Kidney (tissue), 13 donors: ENCODE measurements at regions not wholly inside any gene's neighbourhood (a gene's known extent, or its start where the extent isn't known, plus 50 kb on each side); places are given as distances from the start of the nearest gene placed in this dataset.

Experiments used
- DNase-seq, 5 donors: peaks; one replicate each; pipeline ENCODE4 v3.0.0-alpha.2; 2013 to 2020
- FAIRE-seq: peaks from 2 replicates; lab custom pipeline; 2012; peaks lifted over from hg19 to GRCh38; lab: Jason Lieb, UNC
- H3K27ac ChIP-seq, 2 donors: one replicate each; pipeline ENCODE4 v1.7.0; 2013; ENCODE audit warnings: low read depth in 2 of 2, low read length in 2 of 2, inconsistent platforms in 1 of 2
- H3K27me3 ChIP-seq: one replicate; pipeline ENCODE4 v1.7.1; 2013; ENCODE audit warnings: low read length, inconsistent platforms; ENCODE audit not compliant: control insufficient read depth, insufficient read depth
- H3K36me3 ChIP-seq, 3 donors: one replicate each; pipeline versions ENCODE4 v1.7.0 to v1.7.1; 2013; ENCODE audit warnings: low read length in 3 of 3, control low read depth in 1 of 3, inconsistent platforms in 1 of 3; ENCODE audit not compliant: insufficient read depth in 3 of 3, control insufficient read depth in 2 of 3
- H3K4me1 ChIP-seq, 3 donors: one replicate each; pipeline versions ENCODE4 v1.7.0 to v1.7.1; 2013; ENCODE audit warnings: low read length in 3 of 3, inconsistent platforms in 1 of 3, low read depth in 1 of 3; ENCODE audit not compliant: control insufficient read depth in 2 of 3, insufficient read depth in 2 of 3
- H3K4me3 ChIP-seq, 3 donors: one replicate each; pipeline versions ENCODE4 v1.7.0 to v1.8.1; 2013; ENCODE audit warnings: low read length in 3 of 3, control low read depth in 1 of 3, inconsistent platforms in 1 of 3
- H3K9ac ChIP-seq, 3 donors: one replicate each; pipeline versions ENCODE4 v1.7.0 to v1.7.1; 2013; ENCODE audit warnings: low read length in 3 of 3, control low read depth in 1 of 3, inconsistent platforms in 1 of 3
- H3K9me3 ChIP-seq, 3 donors: one replicate each; pipeline versions ENCODE4 v1.7.0 to v1.7.1; 2013; ENCODE audit warnings: low read length in 3 of 3, control low read depth in 1 of 3, inconsistent platforms in 1 of 3; ENCODE audit not compliant: control insufficient read depth in 2 of 3, insufficient read depth in 1 of 3
- intact Hi-C: fragments of 100-400 bp; cut with DNase I; formaldehyde crosslinking; loops from one replicate; pipeline ENCODE4 v1.11.1; 2022
- TF ChIP-seq, protein P1 (sequence below): IDR thresholded peaks from 3 replicates; pipeline ENCODE4 v1.5.1; 2012; ENCODE audit warnings: mild to moderate bottlenecking, moderate library complexity, borderline replicate concordance; ENCODE audit not compliant: insufficient read depth; ENCODE audit errors: extremely low read depth
- donor health status: control.
- donor health status: control.
- donor health status: control.
- donor health status: control.
- donor health status: control.
- donor health status: DM: yes; HTN: yes; CAD: no.
- donor health status: Normal renal cell carcinoma (clear cell type).

DNA sequence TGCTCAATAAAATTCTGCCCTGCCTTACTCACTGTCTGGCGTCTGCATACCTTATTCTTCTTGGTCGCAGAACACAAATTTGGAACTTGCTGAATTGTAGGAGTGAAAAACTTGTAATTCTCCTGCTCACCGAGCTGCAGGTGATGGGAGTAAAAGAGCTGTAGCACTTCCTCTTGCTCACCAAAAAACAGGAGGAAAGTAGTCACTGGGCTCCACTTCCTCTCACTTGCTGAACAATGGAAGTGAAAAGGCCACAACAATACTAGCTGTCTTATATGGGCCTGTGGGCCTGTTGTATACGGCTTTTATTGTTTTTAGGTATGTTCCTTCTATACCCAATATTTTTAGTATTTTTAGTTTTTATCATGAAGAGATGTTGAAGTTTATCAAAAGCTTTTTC, 978.7 kb downstream of the SLITRK5 start:
- intact Hi-C loops, result no loop called here
- Histone ChIP-seq H3K9me3 (peaks cover 0 to 3% (median 2%) of the 10 kb centered on the region in 3 donors), H3K9ac (no peak overlapping the region), H3K4me3 (no peak overlapping the region), H3K4me1 (no peaks in the 10 kb centered on the region), H3K27me3 (no peaks in the 10 kb centered on the region), H3K36me3 (no peaks in the 10 kb centered on the region), H3K27ac (no peak overlapping the region)
- no peak for FAIRE-seq
- no peak for DNase-seq
- TF ChIP-seq, protein P1, sequence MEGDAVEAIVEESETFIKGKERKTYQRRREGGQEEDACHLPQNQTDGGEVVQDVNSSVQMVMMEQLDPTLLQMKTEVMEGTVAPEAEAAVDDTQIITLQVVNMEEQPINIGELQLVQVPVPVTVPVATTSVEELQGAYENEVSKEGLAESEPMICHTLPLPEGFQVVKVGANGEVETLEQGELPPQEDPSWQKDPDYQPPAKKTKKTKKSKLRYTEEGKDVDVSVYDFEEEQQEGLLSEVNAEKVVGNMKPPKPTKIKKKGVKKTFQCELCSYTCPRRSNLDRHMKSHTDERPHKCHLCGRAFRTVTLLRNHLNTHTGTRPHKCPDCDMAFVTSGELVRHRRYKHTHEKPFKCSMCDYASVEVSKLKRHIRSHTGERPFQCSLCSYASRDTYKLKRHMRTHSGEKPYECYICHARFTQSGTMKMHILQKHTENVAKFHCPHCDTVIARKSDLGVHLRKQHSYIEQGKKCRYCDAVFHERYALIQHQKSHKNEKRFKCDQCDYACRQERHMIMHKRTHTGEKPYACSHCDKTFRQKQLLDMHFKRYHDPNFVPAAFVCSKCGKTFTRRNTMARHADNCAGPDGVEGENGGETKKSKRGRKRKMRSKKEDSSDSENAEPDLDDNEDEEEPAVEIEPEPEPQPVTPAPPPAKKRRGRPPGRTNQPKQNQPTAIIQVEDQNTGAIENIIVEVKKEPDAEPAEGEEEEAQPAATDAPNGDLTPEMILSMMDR, result no peak

DNA sequence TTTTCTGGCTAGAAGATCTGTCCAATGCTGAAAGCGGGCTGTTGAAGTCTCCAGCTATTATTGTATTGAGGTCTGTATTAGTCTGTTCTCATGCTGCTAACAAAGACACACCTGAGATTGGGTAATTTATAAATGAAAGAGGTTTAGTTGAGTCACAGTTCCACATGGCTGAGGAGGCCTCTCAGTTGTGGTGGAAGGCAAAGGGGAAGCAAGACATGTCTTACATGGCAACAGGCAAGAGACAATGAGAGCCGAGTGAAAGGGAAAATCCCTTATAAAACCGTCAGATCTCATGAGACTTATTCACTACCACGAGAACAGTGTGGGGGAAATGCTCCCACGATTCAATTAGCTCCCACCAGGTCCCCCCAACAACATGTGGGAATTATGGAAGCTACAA, 980.4 kb downstream of the SLITRK5 start:
- TF ChIP-seq, protein P1, result no peak
- H3K36me3 ChIP-seq, result no peaks in the 10 kb centered on the region
- H3K9ac ChIP-seq, result no peak overlapping the region
- DNase-seq (no peak), FAIRE-seq (no peak)
- peaks cover 0 to 3% (median 2%) of the 10 kb centered on the region in 3 donors for H3K9me3 ChIP-seq
- intact Hi-C loops, result no loop called here
- H3K4me1 ChIP-seq, result no peaks in the 10 kb centered on the region
- no peak overlapping the region for H3K4me3 ChIP-seq
- no peaks in the 10 kb centered on the region for H3K27me3 ChIP-seq
- no peak overlapping the region for H3K27ac ChIP-seq

DNA sequence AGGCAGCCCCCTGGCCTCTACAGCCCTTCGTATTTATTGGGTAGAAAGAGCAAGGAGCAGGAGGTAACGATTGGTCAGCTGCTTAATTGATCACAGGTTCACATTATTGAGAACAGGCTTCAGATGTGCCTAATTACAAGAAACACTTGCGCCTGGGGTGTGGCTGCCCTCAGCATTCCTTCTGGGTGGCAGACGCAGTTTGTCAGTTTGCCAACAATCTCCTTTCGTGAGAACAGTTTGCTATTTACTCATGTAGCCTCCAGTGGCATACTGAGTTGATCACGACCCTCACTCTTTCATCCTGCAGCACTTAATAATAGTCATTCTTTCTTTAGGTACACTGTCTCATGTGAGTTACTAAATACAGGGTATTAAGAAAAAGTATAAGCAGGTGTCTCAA, 985.6 kb downstream of the SLITRK5 start:
- Histone ChIP-seq H3K36me3 (no peaks in the 10 kb centered on the region), H3K27ac (no peak overlapping the region), H3K4me1 (no peaks in the 10 kb centered on the region), H3K9ac (no peak overlapping the region), H3K27me3 (no peaks in the 10 kb centered on the region), H3K4me3 (no peak overlapping the region), H3K9me3 (no peaks in the 10 kb centered on the region)
- DNase-seq (no peak), FAIRE-seq (no peak)
- TF ChIP-seq, protein P1, result no peak
- intact Hi-C loops, result no loop called here

DNA sequence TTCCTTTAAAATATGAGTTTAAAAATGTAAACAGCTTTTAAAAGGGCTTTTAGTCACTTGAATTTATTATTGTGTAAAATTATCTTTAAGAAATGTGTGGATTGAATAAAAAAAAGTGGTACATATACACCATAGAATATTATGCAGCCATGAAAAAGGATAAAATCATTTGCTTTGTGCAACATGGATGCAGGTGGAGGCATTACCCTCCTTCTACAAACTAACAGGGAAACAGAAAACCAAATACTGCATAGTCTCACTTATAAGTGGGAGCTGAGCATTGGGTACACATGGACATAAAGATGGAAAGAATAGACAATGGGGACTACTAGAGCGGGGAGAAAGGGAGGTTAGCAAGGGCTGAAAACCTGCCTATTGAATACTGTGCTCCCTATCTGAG, 999.3 kb downstream of the SLITRK5 start:
- Histone ChIP-seq H3K9ac (no peak overlapping the region), H3K27ac (no peak overlapping the region), H3K4me3 (no peak overlapping the region), H3K4me1 (no peaks in the 10 kb centered on the region), H3K9me3 (no peaks in the 10 kb centered on the region), H3K36me3 (no peaks in the 10 kb centered on the region), H3K27me3 (no peaks in the 10 kb centered on the region)
- intact Hi-C loops, result no loop called here
- TF ChIP-seq, protein P1, result no peak
- no peak for FAIRE-seq
- DNase-seq, result no peak
